TTC549 (cell line): ENCODE measurements at regions not wholly inside any gene's neighbourhood (a gene's known extent, or its start where the extent isn't known, plus 50 kb on each side); places are given as distances from the start of the nearest gene placed in this dataset.
"Not testable (repeated sequence)": the region's sequence is repeated elsewhere in the genome, so short reads cannot be mapped to it uniquely, and the experiment has no call there.

Experiments
- FAIRE-seq: peaks from 2 replicates; lab custom pipeline; 2012; peaks lifted over from hg19 to GRCh38; lab: Jason Lieb, UNC

DNA sequence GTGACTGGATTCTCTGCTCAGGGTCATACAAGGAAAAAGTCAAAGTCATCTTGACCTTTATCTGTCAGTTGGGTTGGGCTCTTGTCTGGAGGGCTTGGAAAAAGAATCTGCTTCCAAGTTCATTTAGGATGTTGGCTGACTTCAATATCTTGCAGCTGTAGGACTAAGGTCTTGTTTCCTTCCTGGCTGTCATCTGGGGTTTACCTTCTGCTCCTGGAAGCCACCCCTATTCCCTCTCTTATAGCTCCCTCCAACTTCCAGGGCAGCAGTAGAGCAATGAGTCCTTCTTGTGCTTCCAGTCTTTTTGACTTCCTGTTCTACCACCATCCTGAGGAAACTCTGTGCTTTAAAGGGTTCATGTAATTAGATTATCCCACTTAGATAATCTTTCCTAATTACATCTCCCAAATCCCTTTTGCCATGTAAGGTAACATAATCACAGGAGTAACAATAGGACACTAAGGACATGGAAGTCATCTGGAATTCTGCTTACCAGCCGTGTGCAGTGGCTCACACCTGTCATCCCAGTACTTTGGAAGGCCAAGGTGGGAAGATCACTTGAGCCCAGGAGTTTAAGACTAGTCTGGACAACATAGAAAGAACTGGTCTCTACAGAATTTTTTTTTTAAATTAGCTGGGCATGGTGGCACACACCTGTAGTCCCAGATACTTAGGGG is 170.7 kb upstream of the KITLG start:
- no peak for FAIRE-seq

GRCh38 chr12:88746386-88746785 is 166.1 kb upstream of the KITLG start:
- FAIRE-seq = no peak

DNA sequence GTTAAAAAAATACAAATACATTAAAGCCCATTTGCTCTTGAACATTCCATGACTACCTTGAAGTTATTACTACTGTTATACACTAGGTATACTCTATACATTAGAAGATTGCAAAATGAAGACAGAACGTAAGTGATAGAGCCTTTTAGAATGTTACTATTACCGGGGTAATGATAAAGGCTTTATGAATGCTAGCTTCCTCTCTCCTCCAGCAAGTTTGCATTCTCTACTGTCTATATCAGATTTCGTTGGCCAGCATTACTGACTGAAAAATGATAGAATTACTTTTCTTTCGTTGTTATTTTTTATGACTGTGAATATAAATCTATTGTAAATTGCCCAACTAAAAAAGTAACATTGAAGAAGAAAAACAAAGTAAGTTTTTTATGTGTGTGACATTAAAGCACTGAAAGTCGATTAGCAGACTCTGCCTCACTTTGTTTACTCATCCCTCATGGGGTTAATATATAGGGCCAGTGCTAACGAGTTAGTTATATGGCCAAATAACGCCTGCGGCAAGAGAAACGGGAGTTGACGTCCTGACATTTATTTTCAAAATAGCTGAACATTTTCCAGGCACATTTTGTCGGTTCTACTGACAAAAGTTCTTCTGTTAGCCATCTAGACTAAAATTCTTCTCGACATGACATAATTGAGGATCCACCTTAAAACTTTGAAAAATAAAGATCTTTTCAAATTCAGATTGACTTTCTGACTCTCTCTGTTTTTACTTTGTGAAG is 163.8 kb upstream of the KITLG start:
- FAIRE-seq = no peak

DNA sequence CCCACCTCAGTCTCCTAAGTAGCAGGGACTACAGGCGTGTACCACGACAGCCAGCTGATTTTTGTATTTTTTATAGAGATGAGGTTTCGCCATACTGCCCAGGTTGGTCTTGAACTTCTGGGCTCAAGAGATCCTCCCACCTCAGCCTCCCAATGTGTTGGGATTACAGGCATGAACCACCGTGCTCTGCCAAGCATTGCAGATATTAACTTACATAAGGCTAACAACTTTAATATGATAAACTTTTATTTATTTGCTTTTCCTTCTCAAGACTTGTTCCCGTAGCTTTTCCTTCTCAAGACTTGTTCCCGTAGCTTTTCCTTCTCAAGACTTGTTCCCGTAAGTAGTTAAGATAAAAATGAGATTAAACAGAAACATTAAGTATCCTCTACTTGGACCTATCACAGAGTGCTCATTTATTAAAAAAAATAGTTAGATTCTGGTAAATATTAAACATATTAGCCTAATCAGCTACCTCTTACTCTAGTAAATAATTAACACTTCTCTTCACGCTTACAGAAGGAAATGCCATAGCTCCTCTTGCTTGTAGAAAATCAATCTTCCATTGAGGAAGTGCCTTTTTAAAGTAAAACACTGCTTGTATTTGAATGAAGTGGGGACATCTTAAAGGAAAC is 157.7 kb upstream of the KITLG start:
- no peak for FAIRE-seq

GRCh38 chr12:88736031-88736430 is 155.8 kb upstream of the KITLG start:
- FAIRE-seq = no peak

GRCh38 chr12:88733008-88733407 is 152.7 kb upstream of the KITLG start:
- no peak for FAIRE-seq

GRCh38 chr12:88729196-88729595 is 148.9 kb upstream of the KITLG start:
- no peak for FAIRE-seq

- no peak for FAIRE-seq
These were observed 146.8 kb upstream of the KITLG start for GRCh38 chr12:88726806-88727720.

GRCh38 chr12:88725592-88726143 is 145.4 kb upstream of the KITLG start:
- FAIRE-seq = no peak

DNA sequence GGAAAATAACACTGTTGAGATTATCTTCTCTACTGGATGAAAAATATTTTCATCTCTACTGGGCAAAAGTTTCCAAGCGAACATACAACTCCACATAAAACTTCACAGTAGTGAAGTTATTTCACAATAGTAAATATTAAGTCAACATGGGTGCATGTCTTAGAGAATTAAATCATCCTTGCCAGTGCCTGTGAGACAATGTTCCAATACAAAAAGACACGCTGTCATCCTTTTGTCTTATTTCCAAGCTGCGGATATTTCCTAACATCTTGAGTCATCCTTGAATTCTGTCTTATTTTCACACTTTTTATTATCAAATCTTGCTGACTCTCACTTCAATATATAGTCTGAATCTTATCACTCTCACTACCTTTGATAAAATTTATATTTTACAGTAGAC is 142.9 kb upstream of the KITLG start:
- no peak for FAIRE-seq

DNA sequence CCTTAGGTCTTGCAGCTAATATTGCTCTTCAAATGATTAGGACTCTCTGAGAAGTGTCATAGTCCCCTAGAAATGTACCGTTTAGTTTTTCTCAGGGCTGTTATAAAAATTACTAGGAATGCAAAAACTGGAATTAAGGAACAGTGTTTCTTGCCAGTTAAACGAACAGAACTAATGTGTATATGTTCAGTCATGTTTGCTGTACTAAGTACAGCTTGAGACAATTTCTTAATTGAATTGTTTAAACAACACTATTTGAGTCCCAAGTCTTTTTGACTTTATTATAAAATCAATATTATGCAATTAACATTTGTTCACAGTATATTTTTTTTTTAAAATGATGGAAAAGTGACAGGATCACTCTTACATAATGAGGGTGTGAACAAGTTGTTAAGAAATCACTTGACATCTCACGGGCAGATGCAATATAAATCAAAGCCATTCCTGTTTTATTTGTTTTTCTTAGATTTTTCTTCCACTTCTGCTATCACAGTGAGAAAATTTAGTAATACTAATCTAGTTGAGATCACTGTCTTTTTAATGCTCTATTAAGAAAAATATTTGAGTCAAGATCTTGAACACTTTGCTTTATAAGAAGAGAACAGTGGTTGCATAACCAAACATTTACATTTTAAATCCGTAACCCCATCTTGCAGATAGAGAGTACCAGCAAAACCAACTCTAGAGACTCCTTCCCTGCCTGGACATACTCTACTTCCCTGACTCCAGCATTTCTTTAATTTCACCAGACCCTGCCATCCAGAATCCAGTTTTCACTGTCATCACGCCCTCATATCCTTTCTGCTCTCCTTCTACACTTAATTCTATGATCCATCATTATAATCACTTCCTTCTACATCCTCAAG is 140.7 kb upstream of the KITLG start:
- no peak for FAIRE-seq

DNA sequence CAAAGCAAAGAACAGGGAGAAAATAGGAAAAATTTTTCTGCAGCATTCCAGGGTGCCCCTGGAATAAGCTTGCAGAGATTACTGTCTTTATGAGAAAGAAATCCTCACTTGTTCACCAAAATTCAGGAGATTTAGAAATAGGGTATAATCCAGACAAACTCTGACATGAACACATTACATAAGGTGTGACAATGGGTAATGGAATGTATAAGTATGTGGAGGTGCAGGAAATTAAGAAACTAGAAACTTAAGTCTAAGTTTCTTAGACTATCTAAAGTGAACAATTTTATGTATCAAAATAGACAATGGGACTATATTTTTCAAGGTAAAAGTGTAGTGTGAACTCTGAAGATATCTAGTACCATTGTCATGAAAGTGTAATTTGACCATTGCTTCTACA is 140.0 kb upstream of the KITLG start:
- FAIRE-seq = no peak

DNA sequence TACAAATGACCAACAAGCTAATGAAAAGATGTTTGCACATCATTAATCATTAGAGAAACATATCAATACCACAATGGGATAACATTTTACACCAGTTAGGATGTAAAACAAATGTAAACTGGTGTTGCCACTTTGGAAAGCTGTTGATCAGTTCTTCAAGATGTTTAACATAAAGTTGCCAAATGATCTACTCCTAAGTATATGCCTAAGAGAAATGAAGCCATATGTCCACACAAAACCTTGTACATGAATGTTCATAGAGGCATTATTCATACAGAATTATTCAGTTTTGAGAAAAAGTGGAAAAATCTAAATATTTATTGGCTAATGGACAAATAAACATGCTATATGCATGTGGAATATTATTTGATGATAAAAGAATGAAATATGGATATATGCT is 136.9 kb upstream of the KITLG start:
- FAIRE-seq = no peak

GRCh38 chr12:88716240-88716639 is 136.0 kb upstream of the KITLG start:
- no peak for FAIRE-seq

GRCh38 chr12:88715673-88716072 is 135.4 kb upstream of the KITLG start:
- no peak for FAIRE-seq

GRCh38 chr12:88714263-88714882 is 134.1 kb upstream of the KITLG start:
- not testable (repeated sequence) for FAIRE-seq

DNA sequence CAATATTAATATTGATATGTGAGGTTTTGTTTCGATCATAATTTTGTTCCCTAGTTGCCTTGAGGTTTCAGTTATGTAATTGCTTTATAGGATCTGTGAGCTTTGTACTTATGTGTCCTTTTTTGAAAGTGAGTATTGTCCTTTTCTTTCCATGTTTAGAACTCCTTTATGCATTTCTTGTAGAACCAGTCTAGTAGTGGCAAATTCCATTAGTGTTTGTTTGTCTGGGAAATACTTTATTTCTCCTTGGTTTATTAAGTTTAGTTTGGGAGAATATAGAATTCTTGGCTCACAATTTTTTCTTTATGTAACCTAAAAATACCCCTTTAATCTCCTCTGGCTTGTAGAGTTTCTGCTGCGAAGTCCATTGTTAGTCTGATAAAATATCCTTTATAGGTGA is 127.5 kb upstream of the KITLG start:
- no peak for FAIRE-seq

DNA sequence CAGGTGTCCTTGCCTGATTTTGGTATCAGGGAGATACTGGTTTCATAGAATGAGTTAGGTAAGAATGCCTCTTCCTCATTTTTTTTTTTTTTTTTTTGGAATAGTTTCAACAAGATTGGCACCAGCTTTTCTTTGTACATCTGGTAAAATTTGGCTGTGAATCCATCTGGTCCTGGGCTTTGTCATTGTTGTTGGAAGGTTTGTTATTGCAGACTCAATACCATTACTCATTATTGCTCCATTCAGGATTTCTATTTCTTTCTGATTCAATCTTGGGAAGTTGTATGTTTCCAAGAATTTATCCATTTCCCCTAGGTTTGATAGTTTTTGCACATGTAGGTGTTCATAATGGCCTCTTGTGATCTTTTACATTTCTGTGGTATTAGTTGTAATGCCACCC is 126.0 kb upstream of the KITLG start:
- no peak for FAIRE-seq

DNA sequence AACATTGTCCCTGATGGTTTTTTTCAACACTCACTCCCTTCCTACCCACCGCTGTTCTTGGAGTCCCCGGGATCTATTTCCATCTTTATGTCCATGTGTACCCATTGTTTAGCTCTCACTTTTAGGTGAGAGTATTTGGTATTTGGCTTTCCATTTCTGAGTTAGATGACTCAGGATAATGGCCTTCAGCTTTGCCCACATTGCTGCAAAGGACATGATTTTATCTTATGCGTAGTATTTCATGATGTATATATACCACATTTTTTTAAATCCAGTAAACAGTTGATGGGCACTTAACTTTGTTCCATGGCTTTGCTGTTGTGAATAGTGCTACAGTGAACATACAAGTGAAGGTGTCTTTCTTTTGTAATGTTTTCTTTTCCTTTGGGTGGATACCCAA is 123.5 kb upstream of the KITLG start:
- no peak for FAIRE-seq

DNA sequence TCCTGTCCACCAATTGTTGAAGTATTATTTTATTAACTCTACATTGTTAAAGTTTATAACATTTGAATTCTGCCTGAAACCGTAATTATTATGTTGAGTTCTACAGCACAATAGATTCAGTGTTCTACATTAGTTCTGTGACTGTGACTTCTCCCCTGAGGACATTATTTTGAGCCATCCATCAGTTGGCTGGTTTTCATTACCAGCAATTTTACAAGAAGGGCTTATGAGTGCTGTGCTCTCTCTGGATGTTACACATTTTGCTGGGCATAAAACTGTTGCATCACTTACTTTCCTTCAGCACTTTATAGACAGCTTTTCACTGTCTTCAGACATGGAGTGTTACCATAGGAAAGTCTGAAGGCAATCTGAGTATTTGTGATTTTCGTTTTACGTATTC is 118.2 kb upstream of the KITLG start:
- no peak for FAIRE-seq
